Right cardiac atrium (tissue), 5 donors: ENCODE measurements at regions not wholly inside any gene's neighbourhood (a gene's known extent, or its start where the extent isn't known, plus 50 kb on each side); places are given as distances from the start of the nearest gene placed in this dataset.
"Not testable (repeated sequence)": the region's sequence is repeated elsewhere in the genome, so short reads cannot be mapped to it uniquely, and the experiment has no call there.

Source experiments
- ATAC-seq, 2 donors: fragments of 200-7000 bp; cut with Tn5 transposase; one replicate each; pipeline versions ENCODE4 v1.8.0 to v1.9.1; 2020; ENCODE audit warnings: moderate library complexity in 2 of 2, mild to moderate bottlenecking in 1 of 2
- DNase-seq, 3 donors: peaks; one replicate each; pipeline ENCODE4 v3.0.0-alpha.2; 2020
- H3K27ac ChIP-seq: one replicate; pipeline ENCODE4 v1.5.1; 2013; ENCODE audit warnings: mild to moderate bottlenecking, low read length, control low read depth, moderate library complexity
- H3K27me3 ChIP-seq: one replicate; pipeline ENCODE4 v1.6.1; 2013; ENCODE audit not compliant: control insufficient read depth, insufficient read depth
- H3K4me1 ChIP-seq: one replicate; pipeline ENCODE4 v1.6.1; 2013; ENCODE audit warnings: low read length; ENCODE audit not compliant: control insufficient read depth, insufficient read depth
- H3K4me3 ChIP-seq: one replicate; pipeline ENCODE4 v1.5.1; 2013; ENCODE audit warnings: low read length, control low read depth
- H3K9me3 ChIP-seq: one replicate; pipeline ENCODE4 v1.6.1; 2013; ENCODE audit warnings: low read length; ENCODE audit not compliant: control insufficient read depth
- WGBS: extraction: QIAGEN DNeasy Blood & Tissue Kit; methylation state at CpG from one replicate; pipeline ENCODE4 v1.1.7; 2013; 5-methylcytosine and 5-hydroxymethylcytosine counted together
- intact Hi-C, 4 donors: fragments of 100-400 bp; cut with DNase I; formaldehyde crosslinking; loops; one replicate each; pipeline versions ENCODE4 v1.11.0 to v1.14.0; 2022 to 2023
- donor health status: healthy with polysubstance abuse.
- donor health status: DM: no; HTN: yes; CAD: no.
- donor health status: DM: no; HTN: no; CAD: no.
- donor health status: DM: no; HTN: yes; CAD: no; lungs with severe emphysema.
- donor health status: DM: yes; HTN: yes; CAD: no.

DNA sequence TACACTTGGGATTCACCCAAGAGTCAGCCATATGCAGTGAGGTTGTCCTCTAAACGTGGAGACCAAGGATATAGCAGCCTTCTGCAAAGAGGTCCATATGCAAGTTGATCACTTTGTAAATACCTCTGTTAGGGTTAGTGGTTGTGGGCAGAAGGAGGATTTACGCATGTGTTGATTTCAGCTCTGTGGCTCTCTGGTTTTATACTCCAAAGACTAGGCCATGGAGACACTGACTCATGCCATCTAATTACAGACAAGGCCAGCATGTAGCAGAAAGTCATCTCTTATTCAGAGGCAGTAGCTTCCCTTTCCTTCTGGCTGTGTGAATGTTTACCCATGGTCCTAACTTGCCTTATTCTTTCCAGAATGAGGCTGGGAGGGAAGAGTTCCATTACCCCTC lies 140.9 kb upstream of the GOLGA6L4 start:
- DNase-seq, H3K4me3 ChIP-seq, ATAC-seq, H3K27ac ChIP-seq, intact Hi-C loops, H3K27me3 ChIP-seq, H3K4me1 ChIP-seq, H3K9me3 ChIP-seq: not testable (repeated sequence)
- WGBS = 81% methylated on average over 2 of the region's 2 CpGs

DNA sequence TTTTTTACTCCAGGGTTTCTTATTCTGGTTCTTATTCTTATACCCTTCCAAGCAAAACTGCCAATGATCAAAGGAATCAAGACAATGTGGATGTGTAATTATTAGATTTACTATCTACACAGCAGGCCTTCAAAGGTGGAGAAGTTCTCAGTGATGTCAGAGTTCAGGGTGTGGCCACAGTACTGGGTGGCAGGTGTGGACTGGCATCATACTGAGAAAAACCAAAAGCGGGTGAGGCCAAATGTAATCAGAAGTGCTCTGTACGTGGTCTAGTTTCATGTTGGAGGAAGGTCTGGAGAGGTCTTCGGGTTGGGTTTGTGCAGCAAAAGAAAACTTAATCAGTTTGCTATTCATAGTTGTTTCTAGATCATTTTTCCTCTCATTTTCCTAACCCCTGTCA lies 138.5 kb upstream of the GOLGA6L4 start:
- DNase-seq, ATAC-seq, intact Hi-C loops, H3K27ac ChIP-seq, H3K9me3 ChIP-seq, H3K27me3 ChIP-seq, H3K4me3 ChIP-seq, H3K4me1 ChIP-seq: not testable (repeated sequence)
- 91% methylated on average over 3 of the region's 3 CpGs for WGBS

DNA sequence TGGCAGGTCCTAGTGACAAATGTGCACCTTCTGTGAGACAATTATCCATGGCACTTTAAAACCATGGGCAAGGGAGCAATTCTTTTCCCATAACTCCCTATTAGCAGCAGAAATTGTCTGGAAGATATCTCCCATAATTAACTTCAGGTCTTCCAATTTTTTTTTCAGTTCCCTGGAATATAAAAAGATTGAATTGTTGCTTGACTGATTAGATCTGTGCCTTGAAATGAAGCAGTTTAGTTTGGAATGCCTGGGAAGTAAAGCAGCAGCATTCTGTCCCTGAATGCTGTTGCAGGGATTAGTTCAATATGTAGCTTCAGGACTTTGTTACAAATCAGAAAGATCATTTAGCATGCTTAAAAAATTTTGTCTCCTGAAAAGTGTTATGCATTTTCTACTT lies 137.0 kb upstream of the GOLGA6L4 start:
- no peak for ATAC-seq
- Histone ChIP-seq H3K4me3 (no peak overlapping the region), H3K4me1 (no peaks in the 10 kb centered on the region), H3K27ac (no peak overlapping the region), H3K27me3 (no peaks in the 10 kb centered on the region), H3K9me3 (no peaks in the 10 kb centered on the region)
- no peak for DNase-seq
- intact Hi-C loops = no loop called here

DNA sequence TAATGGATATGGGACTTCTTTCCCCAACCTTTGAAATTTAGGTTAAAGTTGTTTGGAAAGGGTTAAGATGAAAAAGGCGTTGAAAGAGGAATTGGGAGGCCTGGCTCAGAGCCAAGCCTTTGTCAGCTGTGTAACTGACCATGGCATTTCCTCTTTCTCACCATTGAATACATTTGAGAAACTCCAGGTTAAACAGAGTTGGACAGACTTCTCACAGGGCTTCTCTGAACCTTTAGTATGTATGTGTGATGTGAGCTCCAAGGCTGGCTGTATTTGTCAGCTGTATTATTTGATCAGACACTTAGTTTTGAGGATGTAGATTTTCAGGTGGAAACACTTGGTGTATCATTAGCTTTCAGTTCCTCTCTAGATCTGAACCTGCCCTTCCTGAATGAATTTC lies 136.4 kb upstream of the GOLGA6L4 start:
- Histone ChIP-seq H3K27me3 (no peaks in the 10 kb centered on the region), H3K4me3 (no peak overlapping the region), H3K4me1 (no peaks in the 10 kb centered on the region), H3K27ac (no peak overlapping the region), H3K9me3 (no peaks in the 10 kb centered on the region)
- intact Hi-C loops = no loop called here
- ATAC-seq (no peak), DNase-seq (peak; percentile 31 to 73 (median 69))
- 8% methylated on average over 1 of the region's 1 CpG for WGBS

DNA sequence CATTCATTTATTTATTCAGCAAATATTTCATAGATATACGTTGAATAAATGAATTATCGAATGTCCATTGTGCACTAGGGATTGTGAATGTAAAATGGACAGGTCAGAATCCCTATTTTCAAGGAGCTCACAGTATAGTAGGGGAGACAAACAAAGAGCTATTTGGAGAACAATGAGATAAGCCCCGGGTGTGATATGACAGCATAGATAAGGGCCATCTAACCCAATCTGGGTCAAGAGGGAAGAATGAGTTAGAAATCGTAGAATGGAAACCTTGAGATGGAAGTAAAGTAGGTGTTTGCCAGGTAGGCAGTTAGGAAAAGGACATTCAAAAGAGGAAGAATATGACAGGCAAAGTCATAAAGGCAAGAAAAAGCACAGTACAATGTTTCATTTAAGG lies 132.2 kb upstream of the GOLGA6L4 start:
- 62% methylated on average over 4 of the region's 4 CpGs for WGBS
- H3K9me3 ChIP-seq = no peaks in the 10 kb centered on the region
- intact Hi-C loops = no loop called here
- H3K27me3 ChIP-seq = no peaks in the 10 kb centered on the region
- H3K27ac ChIP-seq = no peak overlapping the region
- no peaks in the 10 kb centered on the region for H3K4me1 ChIP-seq
- DNase-seq = no peak
- ATAC-seq = no peak
- H3K4me3 ChIP-seq = no peak overlapping the region

DNA sequence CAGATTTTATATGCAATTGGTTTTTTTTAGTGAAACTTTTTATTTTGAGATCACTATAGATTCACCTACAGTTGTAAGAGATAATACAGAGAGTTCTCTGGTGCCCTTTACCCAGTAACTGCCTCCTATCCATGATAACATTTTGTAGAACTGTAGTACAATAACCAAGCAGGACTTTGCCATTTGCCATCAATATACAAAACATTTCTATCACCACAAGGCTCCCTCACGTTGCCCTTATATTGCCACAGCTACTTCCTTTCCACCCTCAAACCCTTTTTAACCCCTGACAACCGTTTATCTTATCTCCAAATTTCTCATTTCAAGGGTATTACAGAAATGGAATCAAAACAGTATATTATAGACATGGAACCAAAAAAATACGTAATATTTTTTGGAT lies 130.7 kb upstream of the GOLGA6L4 start:
- WGBS = 62% methylated on average over 3 of the region's 3 CpGs

DNA sequence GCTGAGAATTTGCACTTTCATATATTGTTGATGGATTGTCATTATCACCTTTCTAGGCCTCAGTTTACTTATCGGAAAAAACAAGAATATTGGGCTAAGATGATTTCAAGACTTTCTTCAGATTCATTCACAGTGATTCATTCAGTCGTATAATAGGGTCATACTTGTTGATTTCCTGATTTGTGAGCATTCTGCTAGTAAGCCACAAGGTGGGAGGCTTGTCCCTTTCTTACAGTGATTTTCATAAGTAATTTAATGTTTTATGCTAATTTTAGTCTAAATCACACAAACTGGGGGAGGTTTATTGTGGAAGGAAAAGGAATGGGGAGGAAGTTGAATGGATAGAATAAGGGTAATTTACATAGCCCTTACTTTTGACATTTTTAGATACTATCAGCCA lies 126.8 kb upstream of the GOLGA6L4 start:
- Histone ChIP-seq H3K27ac (no peak overlapping the region), H3K4me1 (no peaks in the 10 kb centered on the region), H3K27me3 (no peaks in the 10 kb centered on the region), H3K4me3 (no peak overlapping the region), H3K9me3 (no peaks in the 10 kb centered on the region)
- ATAC-seq (no peak), DNase-seq (no peak)
- intact Hi-C loops = no loop called here
- 73% methylated on average over 2 of the region's 2 CpGs for WGBS

More for the DNA sequence above, 130.7 kb upstream of the GOLGA6L4 start:
- H3K9me3 ChIP-seq = no peaks in the 10 kb centered on the region
- DNase-seq (no peak), ATAC-seq (no peak)
- intact Hi-C loops = no loop called here
- H3K27ac ChIP-seq = no peak overlapping the region
- no peak overlapping the region for H3K4me3 ChIP-seq
- H3K4me1 ChIP-seq = no peaks in the 10 kb centered on the region
- no peaks in the 10 kb centered on the region for H3K27me3 ChIP-seq

DNA sequence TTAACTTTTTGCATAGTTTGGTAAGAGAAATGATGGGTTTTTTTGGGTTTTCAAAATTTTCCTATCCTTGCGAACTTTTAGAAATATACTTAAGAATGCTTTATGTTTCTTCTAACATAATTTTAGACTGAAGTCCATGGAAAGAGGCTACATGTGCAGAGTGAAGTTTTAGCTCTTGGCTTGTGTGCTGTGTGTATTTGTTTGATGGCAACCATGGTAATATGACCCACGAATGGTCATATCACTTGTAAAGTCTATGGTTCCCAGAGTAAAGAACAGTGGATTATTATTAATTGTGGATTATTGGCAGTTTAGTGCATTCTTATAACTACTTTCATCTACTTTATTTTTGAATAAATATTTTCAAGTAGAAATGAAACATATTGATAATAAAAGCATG lies 124.0 kb upstream of the GOLGA6L4 start:
- Histone ChIP-seq H3K9me3 (no peaks in the 10 kb centered on the region), H3K4me1 (no peaks in the 10 kb centered on the region), H3K27me3 (no peaks in the 10 kb centered on the region), H3K27ac (no peak overlapping the region), H3K4me3 (no peak overlapping the region)
- no peak for DNase-seq
- 53% methylated on average over 2 of the region's 2 CpGs for WGBS
- intact Hi-C loops = no loop called here
- no peak for ATAC-seq

DNA sequence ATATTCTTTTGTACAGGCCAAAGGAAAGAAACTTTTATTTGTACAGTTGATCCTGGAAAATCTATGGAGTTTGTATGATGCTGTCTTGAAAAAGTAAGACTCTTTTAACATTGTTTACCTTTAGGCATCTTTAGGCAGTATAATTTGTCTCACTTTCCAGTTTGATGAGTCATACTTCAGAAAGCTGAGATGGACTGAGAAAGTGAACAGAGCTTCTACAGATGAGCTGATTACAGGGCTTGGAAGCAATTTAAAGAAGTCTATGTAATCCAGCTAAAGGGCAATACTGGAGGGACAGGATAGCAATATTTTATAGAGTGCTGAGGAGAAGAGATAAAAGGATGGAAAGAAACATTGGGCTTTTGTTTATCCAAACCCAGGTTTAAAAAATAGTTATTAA lies 123.5 kb upstream of the GOLGA6L4 start:
- ATAC-seq (no peak), DNase-seq (no peak)
- no peaks in the 10 kb centered on the region for H3K27me3 ChIP-seq
- no peaks in the 10 kb centered on the region for H3K4me1 ChIP-seq
- intact Hi-C loops = no loop called here
- no peak overlapping the region for H3K4me3 ChIP-seq
- no peak overlapping the region for H3K27ac ChIP-seq
- no peaks in the 10 kb centered on the region for H3K9me3 ChIP-seq

DNA sequence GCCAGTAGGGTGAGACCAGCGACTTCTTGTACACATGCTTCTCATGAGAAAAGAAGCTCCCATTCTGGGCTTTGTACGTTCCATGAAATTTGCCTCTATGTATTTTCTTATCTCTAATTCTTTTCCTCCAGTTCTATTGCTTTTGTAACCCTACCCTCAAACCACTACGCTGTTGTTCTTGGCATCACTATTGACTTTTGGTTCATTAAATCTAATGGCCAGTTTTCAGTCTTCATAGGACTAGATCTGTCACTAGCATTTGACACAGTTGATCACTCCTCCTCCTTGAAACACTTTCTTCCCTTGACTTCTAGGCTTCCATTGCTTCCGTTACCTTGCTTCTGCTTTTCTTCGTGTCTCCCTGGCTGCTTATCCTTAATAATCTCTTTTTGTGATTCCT lies 121.7 kb upstream of the GOLGA6L4 start:
- 86% methylated on average over 5 of the region's 5 CpGs for WGBS
- Histone ChIP-seq H3K9me3 (no peaks in the 10 kb centered on the region), H3K27ac (no peak overlapping the region), H3K4me3 (no peak overlapping the region), H3K27me3 (no peaks in the 10 kb centered on the region), H3K4me1 (no peaks in the 10 kb centered on the region)
- ATAC-seq (no peak), DNase-seq (no peak)
- intact Hi-C loops = no loop called here

DNA sequence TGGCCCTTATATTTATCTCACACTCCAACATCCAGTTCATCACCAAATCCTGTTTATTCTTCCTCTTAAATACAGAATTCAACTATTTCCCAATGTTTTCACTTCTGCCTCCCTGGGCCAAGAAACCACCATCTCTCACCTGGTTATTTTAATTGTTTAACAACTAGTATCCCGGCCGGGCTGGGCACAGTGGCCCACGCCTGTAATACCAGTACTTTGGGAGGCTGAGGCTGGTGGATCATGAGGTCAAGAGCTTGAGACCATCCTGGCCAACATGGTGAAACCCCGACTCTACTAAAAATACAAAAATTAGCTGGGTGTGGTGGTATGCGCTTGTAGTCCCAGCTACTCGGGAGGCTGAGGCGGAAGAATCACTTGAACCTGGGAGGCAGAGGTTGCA lies 120.9 kb upstream of the GOLGA6L4 start:
- intact Hi-C loops, H3K4me3 ChIP-seq, H3K4me1 ChIP-seq, H3K27ac ChIP-seq, H3K9me3 ChIP-seq, H3K27me3 ChIP-seq, ATAC-seq, DNase-seq: not testable (repeated sequence)
- WGBS = 94% methylated on average over 7 of the region's 7 CpGs

DNA sequence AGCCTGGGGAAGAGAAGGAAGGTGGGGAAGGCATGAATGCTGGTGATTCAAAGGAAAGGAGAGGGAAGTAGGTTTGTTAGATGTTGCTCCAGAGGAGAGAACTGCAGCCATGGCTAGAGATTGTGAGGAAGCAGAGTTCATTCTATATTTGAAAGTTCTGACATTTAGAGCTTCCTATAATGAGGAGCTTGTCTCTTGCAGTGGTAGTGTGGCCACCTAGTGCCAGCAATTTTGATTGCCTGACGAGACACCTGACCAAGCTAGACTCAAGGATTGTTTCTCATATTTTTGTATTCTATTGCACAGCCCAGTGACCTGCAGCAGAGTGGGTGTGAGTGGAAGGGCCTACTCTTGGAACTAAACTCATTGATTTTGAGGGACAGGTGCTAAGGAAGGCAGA lies 116.2 kb upstream of the GOLGA6L4 start:
- H3K9me3 ChIP-seq, H3K4me3 ChIP-seq, H3K27me3 ChIP-seq, H3K27ac ChIP-seq, ATAC-seq, intact Hi-C loops, H3K4me1 ChIP-seq, DNase-seq: not testable (repeated sequence)
- 61% methylated on average over 1 of the region's 1 CpG for WGBS
